ENCODE measurements at regions not wholly inside any gene's neighbourhood (a gene's known extent, or its start where the extent isn't known, plus 50 kb on each side); places are given as distances from the start of the nearest gene placed in this dataset.

DNA sequence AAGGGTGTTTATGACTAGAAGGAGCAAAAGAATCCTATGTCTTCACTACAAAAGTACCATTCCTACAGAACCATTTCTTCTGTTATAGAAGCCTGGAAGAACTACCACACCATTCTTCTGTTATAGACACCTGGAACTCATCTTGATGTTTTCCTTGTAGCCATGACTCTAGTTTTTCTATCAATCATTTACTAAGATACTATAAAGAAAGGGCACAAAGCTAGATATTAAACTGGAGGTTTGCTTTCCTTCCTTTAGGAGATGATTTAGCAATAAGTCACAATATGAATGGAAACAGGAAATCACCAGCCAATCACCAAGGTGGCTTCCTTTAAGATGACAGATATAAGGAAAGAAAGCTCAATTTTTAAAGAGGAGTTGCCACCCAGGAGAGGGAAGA, 100.3 kb upstream of the NEUROD1 start:
- no peak overlapping the region for H3K4me3 ChIP-seq (ENCODE audit: insufficient read depth, low read length, poor library complexity, severe bottlenecking)
- no peaks in the 10 kb centered on the region for H3K36me3 ChIP-seq (ENCODE audit: low read length)
- H4K20me1 ChIP-seq (ENCODE audit: low read depth, low read length): no peaks in the 10 kb centered on the region
- H3K9me3 ChIP-seq (ENCODE audit: insufficient read depth, low read length): no peaks in the 10 kb centered on the region
- H3F3A ChIP-seq (ENCODE audit: insufficient read depth): no peaks in the 10 kb centered on the region
- H3K9ac ChIP-seq (ENCODE audit: low read length): no peak overlapping the region
- no peak for TF ChIP-seq EZH2phosphoT487 (conservative IDR thresholded peaks at IDR 0.05; ENCODE audit: low read length)
- TF ChIP-seq, protein P1, sequence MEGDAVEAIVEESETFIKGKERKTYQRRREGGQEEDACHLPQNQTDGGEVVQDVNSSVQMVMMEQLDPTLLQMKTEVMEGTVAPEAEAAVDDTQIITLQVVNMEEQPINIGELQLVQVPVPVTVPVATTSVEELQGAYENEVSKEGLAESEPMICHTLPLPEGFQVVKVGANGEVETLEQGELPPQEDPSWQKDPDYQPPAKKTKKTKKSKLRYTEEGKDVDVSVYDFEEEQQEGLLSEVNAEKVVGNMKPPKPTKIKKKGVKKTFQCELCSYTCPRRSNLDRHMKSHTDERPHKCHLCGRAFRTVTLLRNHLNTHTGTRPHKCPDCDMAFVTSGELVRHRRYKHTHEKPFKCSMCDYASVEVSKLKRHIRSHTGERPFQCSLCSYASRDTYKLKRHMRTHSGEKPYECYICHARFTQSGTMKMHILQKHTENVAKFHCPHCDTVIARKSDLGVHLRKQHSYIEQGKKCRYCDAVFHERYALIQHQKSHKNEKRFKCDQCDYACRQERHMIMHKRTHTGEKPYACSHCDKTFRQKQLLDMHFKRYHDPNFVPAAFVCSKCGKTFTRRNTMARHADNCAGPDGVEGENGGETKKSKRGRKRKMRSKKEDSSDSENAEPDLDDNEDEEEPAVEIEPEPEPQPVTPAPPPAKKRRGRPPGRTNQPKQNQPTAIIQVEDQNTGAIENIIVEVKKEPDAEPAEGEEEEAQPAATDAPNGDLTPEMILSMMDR (IDR thresholded peaks at IDR 0.05; ENCODE audit: insufficient read depth, low read length, poor library complexity, severe bottlenecking): no peak
- no peak overlapping the region for H3K27ac ChIP-seq (ENCODE audit: low read depth, low read length)
- H3K9me2 ChIP-seq (replicated peaks; ENCODE audit: insufficient read depth, low read length): no peaks in the 10 kb centered on the region
- no peak overlapping the region for H3K4me2 ChIP-seq (ENCODE audit: low read depth, low read length, poor library complexity, severe bottlenecking)
- no peaks in the 10 kb centered on the region for H3K27me3 ChIP-seq (ENCODE audit: low read length)
- no peaks in the 10 kb centered on the region for H3K79me2 ChIP-seq (ENCODE audit: insufficient read depth, low read length)
- H2AFZ ChIP-seq (ENCODE audit: low read depth, low read length, severe bottlenecking): no peak overlapping the region

GRCh38 chr2:181781078-181781786, 100.9 kb upstream of the NEUROD1 start:
- no peak overlapping the region for H3K4me3 ChIP-seq (ENCODE audit: insufficient read depth, low read length, poor library complexity, severe bottlenecking)
- no peaks in the 10 kb centered on the region for H3K36me3 ChIP-seq (ENCODE audit: low read length)
- no peak overlapping the region for H3K4me2 ChIP-seq (ENCODE audit: low read depth, low read length, poor library complexity, severe bottlenecking)
- no peaks in the 10 kb centered on the region for H3K9me2 ChIP-seq (replicated peaks; ENCODE audit: insufficient read depth, low read length)
- H4K20me1 ChIP-seq (ENCODE audit: low read depth, low read length): no peaks in the 10 kb centered on the region
- no peaks in the 10 kb centered on the region for H3K79me2 ChIP-seq (ENCODE audit: insufficient read depth, low read length)
- no peak overlapping the region for H3K9ac ChIP-seq (ENCODE audit: low read length)
- no peaks in the 10 kb centered on the region for H3F3A ChIP-seq (ENCODE audit: insufficient read depth)
- TF ChIP-seq, protein P1 (IDR thresholded peaks at IDR 0.05; ENCODE audit: insufficient read depth, low read length, poor library complexity, severe bottlenecking): no peak
- no peak for TF ChIP-seq EZH2phosphoT487 (conservative IDR thresholded peaks at IDR 0.05; ENCODE audit: low read length)
- no peaks in the 10 kb centered on the region for H3K27me3 ChIP-seq (ENCODE audit: low read length)
- no peak overlapping the region for H3K27ac ChIP-seq (ENCODE audit: low read depth, low read length)
- no peaks in the 10 kb centered on the region for H3K9me3 ChIP-seq (ENCODE audit: insufficient read depth, low read length)
- no peak overlapping the region for H2AFZ ChIP-seq (ENCODE audit: low read depth, low read length, severe bottlenecking)

GRCh38 chr2:181782660-181783059, 102.3 kb upstream of the NEUROD1 start:
- no peaks in the 10 kb centered on the region for H3K27me3 ChIP-seq (ENCODE audit: low read length)
- no peak overlapping the region for H3K27ac ChIP-seq (ENCODE audit: low read depth, low read length)
- H3K9me2 ChIP-seq (replicated peaks; ENCODE audit: insufficient read depth, low read length): no peaks in the 10 kb centered on the region
- H3K36me3 ChIP-seq (ENCODE audit: low read length): no peaks in the 10 kb centered on the region
- no peaks in the 10 kb centered on the region for H3F3A ChIP-seq (ENCODE audit: insufficient read depth)
- H4K20me1 ChIP-seq (ENCODE audit: low read depth, low read length): no peaks in the 10 kb centered on the region
- H3K4me3 ChIP-seq (ENCODE audit: insufficient read depth, low read length, poor library complexity, severe bottlenecking): no peak overlapping the region
- H3K9ac ChIP-seq (ENCODE audit: low read length): no peak overlapping the region
- H3K9me3 ChIP-seq (ENCODE audit: insufficient read depth, low read length): no peaks in the 10 kb centered on the region
- no peak overlapping the region for H3K4me2 ChIP-seq (ENCODE audit: low read depth, low read length, poor library complexity, severe bottlenecking)
- TF ChIP-seq EZH2phosphoT487 (conservative IDR thresholded peaks at IDR 0.05; ENCODE audit: low read length): no peak
- H2AFZ ChIP-seq (ENCODE audit: low read depth, low read length, severe bottlenecking): no peak overlapping the region
- no peaks in the 10 kb centered on the region for H3K79me2 ChIP-seq (ENCODE audit: insufficient read depth, low read length)

GRCh38 chr2:181784556-181784955, 104.2 kb upstream of the NEUROD1 start:
- H3K9ac ChIP-seq (ENCODE audit: low read length): no peak overlapping the region
- H3K27ac ChIP-seq (ENCODE audit: low read depth, low read length): no peak overlapping the region
- H3F3A ChIP-seq (ENCODE audit: insufficient read depth): no peaks in the 10 kb centered on the region
- no peaks in the 10 kb centered on the region for H3K9me2 ChIP-seq (replicated peaks; ENCODE audit: insufficient read depth, low read length)
- no peaks in the 10 kb centered on the region for H3K36me3 ChIP-seq (ENCODE audit: low read length)
- no peaks in the 10 kb centered on the region for H3K79me2 ChIP-seq (ENCODE audit: insufficient read depth, low read length)
- no peaks in the 10 kb centered on the region for H4K20me1 ChIP-seq (ENCODE audit: low read depth, low read length)
- H3K4me2 ChIP-seq (ENCODE audit: low read depth, low read length, poor library complexity, severe bottlenecking): no peak overlapping the region
- no peak for TF ChIP-seq EZH2phosphoT487 (conservative IDR thresholded peaks at IDR 0.05; ENCODE audit: low read length)
- TF ChIP-seq, protein P1 (IDR thresholded peaks at IDR 0.05; ENCODE audit: insufficient read depth, low read length, poor library complexity, severe bottlenecking): no peak
- H3K9me3 ChIP-seq (ENCODE audit: insufficient read depth, low read length): no peaks in the 10 kb centered on the region
- H3K27me3 ChIP-seq (ENCODE audit: low read length): no peaks in the 10 kb centered on the region
- no peak overlapping the region for H2AFZ ChIP-seq (ENCODE audit: low read depth, low read length, severe bottlenecking)
- H3K4me3 ChIP-seq (ENCODE audit: insufficient read depth, low read length, poor library complexity, severe bottlenecking): no peak overlapping the region

Data from SU-DHL-6 (cell line).